Left lobe of liver (tissue), 2 donors: ENCODE measurements at regions not wholly inside any gene's neighbourhood (a gene's known extent, or its start where the extent isn't known, plus 50 kb on each side); places are given as distances from the start of the nearest gene placed in this dataset.
"Not testable (repeated sequence)": the region's sequence is repeated elsewhere in the genome, so short reads cannot be mapped to it uniquely, and the experiment has no call there.

ENCODE experiments used
- ATAC-seq: fragments of 200-7000 bp; cut with Tn5 transposase; one replicate; pipeline ENCODE4 v1.9.1; 2020; ENCODE audit warnings: mild to moderate bottlenecking, moderate library complexity
- DNase-seq: peaks from one replicate; pipeline ENCODE4 v3.0.0-alpha.2; 2020; ENCODE audit warnings: low spot score
- donor health status: DM: no; HTN: no; CAD: no; lungs with moderate emphysema.
- donor health status: DM: no; HTN: yes; CAD: no.

- ATAC-seq: peak; percentile 76
Measured at GRCh38 chr11:122209619-122210366, 93.8 kb upstream of the BLID start.

GRCh38 chr11:122207921-122208764, 92.1 kb upstream of the BLID start:
- peak; percentile 45 for DNase-seq
- ATAC-seq: peak; percentile 50

More at GRCh38 chr11:122209619-122210366, 93.8 kb upstream of the BLID start:
- peak; percentile 76 for DNase-seq

GRCh38 chr11:122207505-122207904, 91.5 kb upstream of the BLID start:
- DNase-seq: peak; percentile 54
- peak; percentile 54 for ATAC-seq

- DNase-seq (no peak), ATAC-seq (no peak)
Measured at GRCh38 chr11:122205036-122205435, 89.0 kb upstream of the BLID start.

- DNase-seq (no peak), ATAC-seq (no peak)
Measured at GRCh38 chr11:122204206-122204605, 88.2 kb upstream of the BLID start.

- DNase-seq: peak; percentile 67
Measured at GRCh38 chr11:122202951-122203456, 87.0 kb upstream of the BLID start.

GRCh38 chr11:122202161-122202950, 86.3 kb upstream of the BLID start:
- peak; percentile 75 for ATAC-seq
- DNase-seq: no peak

More at GRCh38 chr11:122202951-122203456, 87.0 kb upstream of the BLID start:
- ATAC-seq: peak; percentile 91

- ATAC-seq (no peak), DNase-seq (no peak)
Measured at GRCh38 chr11:122201106-122201505, 85.1 kb upstream of the BLID start.

GRCh38 chr11:122199661-122200060, 83.6 kb upstream of the BLID start:
- ATAC-seq: no peak
- no peak for DNase-seq

- no peak for DNase-seq
- no peak for ATAC-seq
Measured at GRCh38 chr11:122198291-122198983, 82.4 kb upstream of the BLID start.

- ATAC-seq: no peak
Measured at GRCh38 chr11:122197066-122197987, 81.3 kb upstream of the BLID start.

GRCh38 chr11:122195790-122196189, 79.8 kb upstream of the BLID start:
- ATAC-seq (no peak), DNase-seq (no peak)

More at GRCh38 chr11:122197066-122197987, 81.3 kb upstream of the BLID start:
- DNase-seq: no peak

GRCh38 chr11:122193881-122194480, 78.0 kb upstream of the BLID start:
- DNase-seq, ATAC-seq: not testable (repeated sequence)

- DNase-seq (no peak), ATAC-seq (no peak)
Measured at GRCh38 chr11:122193457-122193856, 77.4 kb upstream of the BLID start.

- ATAC-seq (no peak), DNase-seq (no peak)
Measured at GRCh38 chr11:122192634-122193255, 76.7 kb upstream of the BLID start.

GRCh38 chr11:122190768-122191167, 74.8 kb upstream of the BLID start:
- no peak for DNase-seq

GRCh38 chr11:122189229-122189628, 73.2 kb upstream of the BLID start:
- no peak for ATAC-seq
- no peak for DNase-seq

More at GRCh38 chr11:122190768-122191167, 74.8 kb upstream of the BLID start:
- no peak for ATAC-seq
